ENCODE measurements at regions not wholly inside any gene's neighbourhood (a gene's known extent, or its start where the extent isn't known, plus 50 kb on each side); places are given as distances from the start of the nearest gene placed in this dataset.

- peak; percentile 39 for DNase-seq (ENCODE audit: low spot score)
These were observed 528.2 kb downstream of the ZIC1 start for GRCh38 chr3:147937341-147937740.

GRCh38 chr3:147937891-147938290 lies 528.7 kb downstream of the ZIC1 start:
- DNase-seq (ENCODE audit: low spot score) = no peak

GRCh38 chr3:147939425-147939824 lies 530.3 kb downstream of the ZIC1 start:
- no peak for DNase-seq (ENCODE audit: low spot score)

- no peak for DNase-seq (ENCODE audit: low spot score)
These were observed 530.7 kb downstream of the ZIC1 start for GRCh38 chr3:147939839-147940238.

- DNase-seq (ENCODE audit: low spot score) = no peak
These were observed 531.4 kb downstream of the ZIC1 start for GRCh38 chr3:147940405-147941193.

- DNase-seq (ENCODE audit: low spot score) = no peak
These were observed 532.8 kb downstream of the ZIC1 start for GRCh38 chr3:147941969-147942368.

- DNase-seq (ENCODE audit: low spot score) = peak; percentile 71
These were observed 534.2 kb downstream of the ZIC1 start for GRCh38 chr3:147943265-147943945.

- peak; percentile 51 for DNase-seq (ENCODE audit: low spot score)
These were observed 536.9 kb downstream of the ZIC1 start for GRCh38 chr3:147945968-147946519.

GRCh38 chr3:147956615-147957014 lies 547.5 kb downstream of the ZIC1 start:
- no peak for DNase-seq (ENCODE audit: low spot score)

GRCh38 chr3:147958754-147959153 lies 549.6 kb downstream of the ZIC1 start:
- DNase-seq (ENCODE audit: low spot score) = no peak

GRCh38 chr3:147960786-147961185 lies 551.6 kb downstream of the ZIC1 start:
- DNase-seq (ENCODE audit: low spot score) = no peak

- DNase-seq (ENCODE audit: low spot score) = no peak
These were observed 553.4 kb downstream of the ZIC1 start for GRCh38 chr3:147962408-147963164.

- DNase-seq (ENCODE audit: low spot score) = no peak
These were observed 554.5 kb downstream of the ZIC1 start for GRCh38 chr3:147963711-147964110.

- DNase-seq (ENCODE audit: low spot score) = no peak
These were observed 566.0 kb downstream of the ZIC1 start for GRCh38 chr3:147975165-147975564.

- no peak for DNase-seq (ENCODE audit: low spot score)
These were observed 567.8 kb downstream of the ZIC1 start for GRCh38 chr3:147977001-147977400.

- DNase-seq (ENCODE audit: low spot score) = no peak
These were observed 578.4 kb downstream of the ZIC1 start for GRCh38 chr3:147987549-147987948.

- no peak for DNase-seq (ENCODE audit: low spot score)
These were observed 580.2 kb downstream of the ZIC1 start for GRCh38 chr3:147989344-147989743.

- no peak for DNase-seq (ENCODE audit: low spot score)
These were observed 593.6 kb downstream of the ZIC1 start for GRCh38 chr3:148002705-148003205.

GRCh38 chr3:148004331-148004730 lies 595.2 kb downstream of the ZIC1 start:
- no peak for DNase-seq (ENCODE audit: low spot score)

GRCh38 chr3:148005456-148005855 lies 596.3 kb downstream of the ZIC1 start:
- DNase-seq (ENCODE audit: low spot score) = no peak

GRCh38 chr3:148006508-148006907 lies 597.3 kb downstream of the ZIC1 start:
- no peak for DNase-seq (ENCODE audit: low spot score)

- no peak for DNase-seq (ENCODE audit: low spot score)
These were observed 599.4 kb downstream of the ZIC1 start for GRCh38 chr3:148008591-148008990.

Data from umbilical cord (tissue), 1 donor.